NCI-H1048 (cell line): ENCODE measurements at regions not wholly inside any gene's neighbourhood (a gene's known extent, or its start where the extent isn't known, plus 50 kb on each side); places are given as distances from the start of the nearest gene placed in this dataset.
"Not testable (repeated sequence)": the region's sequence is repeated elsewhere in the genome, so short reads cannot be mapped to it uniquely, and the experiment has no call there.

Experiments
- DNase-seq: peaks from one replicate; lab custom pipeline; 2025; lab: John Stamatoyannopoulos, UW

GRCh38 chr9:96064826-96065481 lies 189.5 kb downstream of the ERCC6L2 start:
- no peak for DNase-seq

- DNase-seq: no peak
Observed at GRCh38 chr9:96062854-96063253, 187.4 kb downstream of the ERCC6L2 start.

DNA sequence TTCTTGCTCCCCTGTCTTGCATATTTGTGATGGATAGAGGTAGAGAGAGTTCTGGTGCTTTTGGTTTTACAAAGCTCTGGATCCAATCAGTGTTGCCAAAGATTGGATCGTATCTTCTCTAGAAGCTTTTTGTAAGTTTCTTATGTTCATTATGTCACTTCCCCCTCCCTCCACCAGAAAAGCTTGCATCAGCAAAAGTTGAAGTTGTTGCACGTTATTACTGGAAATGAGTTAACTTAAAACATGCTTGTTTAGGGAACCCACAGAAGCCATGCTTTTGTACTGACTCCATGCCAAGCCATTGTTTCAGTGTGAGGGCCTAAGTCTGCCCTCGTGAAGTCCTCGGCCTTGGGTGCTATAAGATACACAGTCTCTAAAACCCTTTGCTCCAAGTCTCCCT lies 186.5 kb downstream of the ERCC6L2 start:
- DNase-seq: no peak

GRCh38 chr9:96061293-96061987 lies 185.9 kb downstream of the ERCC6L2 start:
- no peak for DNase-seq

GRCh38 chr9:96058218-96058617 lies 182.7 kb downstream of the ERCC6L2 start:
- DNase-seq: no peak

GRCh38 chr9:96057155-96057554 lies 181.7 kb downstream of the ERCC6L2 start:
- no peak for DNase-seq

DNA sequence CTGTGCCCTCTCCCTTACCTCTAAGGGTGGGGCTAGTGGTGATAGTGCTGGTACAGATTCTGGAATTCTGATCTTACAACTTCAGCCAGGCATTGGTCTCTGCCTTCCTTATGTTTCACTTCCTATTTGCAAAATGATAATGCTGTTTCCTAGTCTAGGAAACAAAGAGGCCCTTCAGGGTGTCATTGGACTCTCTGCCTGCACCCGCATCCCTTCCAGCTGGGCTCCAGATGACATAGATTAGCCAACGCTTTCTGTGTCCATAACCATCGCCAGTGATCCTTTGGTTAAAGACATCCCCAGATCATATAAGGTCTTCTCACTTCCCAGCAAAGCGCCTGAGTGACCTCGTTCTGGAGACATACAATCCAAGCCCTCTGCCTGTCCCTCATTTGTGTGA lies 180.7 kb downstream of the ERCC6L2 start:
- DNase-seq: no peak

DNA sequence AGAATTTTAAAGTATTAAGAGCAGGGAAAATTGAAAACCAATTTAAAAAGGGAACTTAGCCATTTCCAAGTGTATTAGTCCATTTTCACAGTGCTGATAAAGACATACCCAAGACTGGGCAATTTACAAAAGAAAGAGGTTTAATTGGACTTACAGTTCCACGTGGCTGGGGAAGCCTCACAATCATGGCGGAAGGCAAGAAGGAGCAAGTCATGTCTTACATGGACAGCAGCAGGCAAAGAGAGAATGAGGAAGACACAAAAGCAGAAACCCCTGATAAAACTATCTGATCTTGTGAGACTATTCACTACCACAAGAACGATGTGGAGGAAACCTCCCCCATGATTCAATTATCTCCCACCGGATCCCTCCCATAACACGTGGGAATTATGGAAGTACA lies 178.8 kb downstream of the ERCC6L2 start:
- DNase-seq: not testable (repeated sequence)

- no peak for DNase-seq
Observed at GRCh38 chr9:96052686-96053085, 177.2 kb downstream of the ERCC6L2 start.

- DNase-seq: no peak
Observed at GRCh38 chr9:96051423-96051822, 175.9 kb downstream of the ERCC6L2 start.

GRCh38 chr9:96050861-96051155 lies 175.3 kb downstream of the ERCC6L2 start:
- DNase-seq: no peak

DNA sequence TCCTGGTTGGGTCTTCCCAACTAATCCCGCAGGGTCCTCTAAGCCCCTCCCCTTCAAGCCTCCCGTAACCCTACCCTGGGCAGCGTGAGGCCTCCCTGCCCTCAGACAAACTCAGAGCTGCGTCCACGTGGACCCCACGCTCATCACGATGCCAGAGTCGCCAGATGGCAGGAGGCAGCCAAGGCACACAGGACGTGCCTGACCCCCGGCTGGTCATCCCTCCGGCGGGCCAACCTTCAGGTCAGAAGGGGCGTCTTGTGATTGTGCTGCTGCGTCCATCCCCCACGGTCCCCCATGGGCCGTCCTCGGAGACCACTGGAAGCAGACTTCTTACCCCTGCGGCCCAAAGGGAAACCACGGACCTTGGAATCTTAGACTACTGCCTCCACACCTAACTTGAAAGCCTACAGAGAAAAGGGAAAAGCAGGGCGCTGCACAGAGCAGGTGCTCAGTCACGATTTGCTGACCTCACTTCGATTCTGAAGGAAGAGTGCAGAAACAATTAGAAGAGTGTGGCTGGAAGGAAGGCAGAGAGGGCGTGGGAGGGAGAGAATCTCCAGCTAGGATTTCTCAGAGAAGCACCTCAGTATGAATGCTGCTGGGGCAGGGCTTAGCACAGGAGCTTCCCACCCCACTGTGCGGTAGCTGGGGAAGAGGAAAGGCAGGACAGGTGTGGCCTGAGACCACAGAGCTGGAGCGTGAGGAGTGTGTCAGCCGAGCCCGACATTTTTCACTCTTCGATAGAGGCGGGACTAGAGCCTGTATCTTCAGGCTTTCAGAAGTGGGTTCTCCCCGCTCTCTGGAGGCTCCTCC lies 174.8 kb downstream of the ERCC6L2 start:
- DNase-seq: no peak

- no peak for DNase-seq
Observed at GRCh38 chr9:96048956-96049831, 173.7 kb downstream of the ERCC6L2 start.

DNA sequence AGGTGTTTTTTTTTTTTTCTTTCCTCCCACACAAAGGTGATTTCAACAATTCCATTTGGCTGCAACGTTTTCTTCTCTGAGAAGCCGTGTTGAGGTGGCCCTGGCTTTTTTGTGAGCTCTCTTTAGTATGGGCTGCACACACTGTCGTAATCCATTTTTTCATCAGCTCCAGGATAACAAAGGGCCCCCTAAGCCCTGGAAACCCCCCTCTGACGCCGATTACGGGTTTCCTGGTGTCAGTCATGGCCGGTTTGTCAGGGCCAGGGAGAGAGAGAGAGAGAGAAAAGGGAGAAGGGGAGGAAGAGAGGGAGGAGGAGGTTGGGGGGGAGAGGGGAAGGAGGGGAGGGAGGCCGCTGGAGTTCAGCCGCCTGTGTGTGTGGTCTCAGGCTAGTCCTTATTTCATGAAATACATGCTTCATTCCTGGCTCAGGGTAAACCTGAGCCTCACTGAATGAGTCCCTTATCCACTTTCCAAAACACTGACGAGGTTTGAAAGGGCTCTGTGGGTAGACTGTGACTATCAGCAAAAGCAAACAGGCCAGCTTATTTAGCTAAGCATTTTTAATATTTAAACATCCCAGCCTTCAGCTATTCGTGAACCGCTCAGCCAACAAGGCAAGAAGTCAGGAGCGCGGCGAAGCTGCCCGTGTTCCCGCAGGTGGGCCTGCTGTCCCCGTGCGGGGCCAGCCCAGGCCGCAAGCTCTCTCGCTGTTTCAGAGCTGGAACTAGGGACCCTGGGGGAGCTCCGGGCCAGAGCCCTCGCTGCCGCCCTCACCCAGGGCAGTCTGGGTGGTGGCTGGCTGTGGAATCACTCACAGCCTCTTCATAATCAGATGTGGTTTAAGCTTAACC lies 172.8 kb downstream of the ERCC6L2 start:
- DNase-seq: no peak

DNA sequence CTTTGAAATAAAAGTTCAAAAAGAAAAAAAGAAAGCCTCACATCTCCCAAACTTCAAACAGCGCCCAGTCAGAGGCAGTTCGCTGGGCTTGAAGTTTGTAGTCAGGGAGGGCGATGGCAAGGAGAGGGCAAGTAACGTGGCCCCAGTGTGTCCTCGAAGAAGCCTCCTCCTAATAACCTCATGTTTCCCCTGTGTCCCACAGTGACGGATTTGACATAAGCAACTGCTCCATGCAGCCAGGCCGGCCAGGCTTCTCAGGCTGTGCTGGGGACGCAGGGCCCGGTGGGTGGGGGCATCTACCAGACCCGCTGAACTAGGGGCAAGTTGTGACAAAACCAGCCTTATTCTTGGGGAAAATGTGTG lies 172.2 kb downstream of the ERCC6L2 start:
- no peak for DNase-seq

DNA sequence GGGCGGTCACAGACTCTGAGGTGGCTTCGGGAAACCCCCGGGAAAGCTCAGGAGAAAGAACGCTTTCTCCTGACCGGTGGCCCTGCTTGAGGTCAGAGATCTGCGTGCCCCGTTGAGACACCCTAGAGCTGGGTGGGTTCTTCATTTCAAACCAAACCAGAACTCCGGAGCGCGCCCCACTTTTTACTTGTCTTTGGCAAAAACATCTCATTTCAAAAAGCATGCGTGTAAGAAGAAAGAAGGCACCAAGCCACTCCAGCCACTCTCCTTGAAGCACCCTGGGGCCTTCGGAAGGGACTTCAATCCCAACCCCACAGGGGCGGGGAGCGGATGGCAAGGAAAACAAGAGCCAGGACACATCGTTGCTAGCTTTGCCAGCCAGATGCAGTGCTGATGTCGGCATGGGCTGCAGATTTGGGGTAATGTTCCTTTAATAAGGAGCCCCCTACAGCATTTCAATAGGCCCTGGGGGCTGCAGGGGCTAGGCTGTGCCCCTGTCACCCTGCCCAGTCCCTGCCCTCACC lies 171.7 kb downstream of the ERCC6L2 start:
- no peak for DNase-seq

DNA sequence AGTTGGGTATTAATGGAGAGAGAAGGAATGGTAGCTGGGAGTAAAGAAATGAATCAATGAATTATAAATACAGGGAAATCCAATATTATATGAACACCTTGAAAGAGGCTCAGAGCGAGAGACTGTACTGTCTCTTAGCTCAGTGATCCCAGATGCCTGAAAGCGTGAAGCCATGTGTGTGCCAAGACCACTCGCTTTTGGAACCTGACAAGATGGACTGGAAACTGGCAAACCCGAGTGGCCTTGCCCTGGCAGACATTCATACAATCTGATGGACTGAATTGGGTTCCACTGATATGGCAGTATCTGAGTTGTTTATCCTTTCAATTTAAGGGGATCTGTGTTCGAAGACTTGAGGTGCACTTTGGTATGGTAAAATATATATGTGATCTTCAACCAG lies 170.3 kb downstream of the ERCC6L2 start:
- DNase-seq: no peak

DNA sequence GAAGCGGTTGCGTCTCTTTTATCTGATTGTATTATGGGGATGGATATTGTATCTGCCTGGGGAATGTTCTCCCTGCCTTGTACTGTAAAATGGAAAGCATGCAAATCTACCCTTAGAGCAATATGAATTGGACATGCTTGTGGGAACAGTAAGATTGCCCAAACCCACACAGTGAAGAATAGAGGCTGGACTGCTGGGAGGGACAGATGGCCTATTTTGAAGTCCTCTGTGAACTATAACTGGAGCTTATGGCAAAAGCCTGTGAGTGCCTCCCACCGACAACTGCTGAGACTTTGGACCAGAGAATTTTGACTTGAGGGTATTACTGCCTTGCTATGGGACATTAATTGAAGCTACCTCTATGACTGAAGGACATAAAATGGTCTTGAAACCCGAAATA lies 168.9 kb downstream of the ERCC6L2 start:
- no peak for DNase-seq

GRCh38 chr9:96040591-96041461 lies 165.3 kb downstream of the ERCC6L2 start:
- no peak for DNase-seq

DNA sequence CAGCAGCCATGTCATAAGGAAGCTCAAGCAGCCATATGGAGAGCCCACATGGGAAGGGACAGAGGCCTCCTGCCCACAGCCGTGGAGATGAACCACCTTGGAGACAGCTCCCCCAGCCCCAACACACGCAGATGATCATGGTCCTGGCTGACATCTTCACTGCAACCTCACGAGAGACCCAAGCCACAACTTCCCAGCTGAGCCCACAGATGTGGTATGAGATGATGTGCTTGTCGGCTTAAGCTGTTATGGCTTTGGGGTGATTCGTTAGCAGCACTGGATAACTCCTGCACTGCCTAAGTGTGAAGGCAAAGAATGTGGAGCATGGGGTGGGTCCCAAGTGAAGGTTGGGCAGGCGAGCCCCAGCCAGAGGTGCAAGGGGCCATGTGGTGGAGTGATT lies 163.4 kb downstream of the ERCC6L2 start:
- DNase-seq: no peak
